Stimulated activated CD8-positive, alpha-beta memory T cell treated with anti-CD3 and anti-CD28 coated beads, Interleukin-2, amount 100 ng/mL, for 1 hour (primary cell): ENCODE measurements at regions not wholly inside any gene's neighbourhood (a gene's known extent, or its start where the extent isn't known, plus 50 kb on each side); places are given as distances from the start of the nearest gene placed in this dataset.

ENCODE experiments used
- DNase-seq, 2 donors: peaks; one replicate each; pipeline ENCODE4 v3.0.0-alpha.2; 2020; ENCODE audit warnings: low read depth in 2 of 2

- no peak for DNase-seq
Observed at GRCh38 chrX:39504850-39505259, 592.9 kb downstream of the BCOR start.

- DNase-seq, result no peak
Observed at GRCh38 chrX:39506131-39506530, 591.6 kb downstream of the BCOR start.

GRCh38 chrX:39507034-39507433 lies 590.7 kb downstream of the BCOR start:
- no peak for DNase-seq

GRCh38 chrX:39507617-39508299 lies 590.0 kb downstream of the BCOR start:
- DNase-seq, result no peak

GRCh38 chrX:39508300-39508692 lies 589.5 kb downstream of the BCOR start:
- no peak for DNase-seq

- DNase-seq, result no peak
Observed at GRCh38 chrX:39509157-39509556, 588.6 kb downstream of the BCOR start.

- no peak for DNase-seq
Observed at GRCh38 chrX:39513836-39514235, 583.9 kb downstream of the BCOR start.

- DNase-seq, result no peak
Observed at GRCh38 chrX:39514801-39515200, 583.0 kb downstream of the BCOR start.

GRCh38 chrX:39516427-39516841 lies 581.3 kb downstream of the BCOR start:
- no peak for DNase-seq

GRCh38 chrX:39518476-39519029 lies 579.2 kb downstream of the BCOR start:
- no peak for DNase-seq

- no peak for DNase-seq
Observed at GRCh38 chrX:39519030-39519488, 578.7 kb downstream of the BCOR start.

GRCh38 chrX:39519566-39520301 lies 578.0 kb downstream of the BCOR start:
- no peak for DNase-seq

- no peak for DNase-seq
Observed at GRCh38 chrX:39525758-39526157, 572.0 kb downstream of the BCOR start.

- no peak for DNase-seq
Observed at GRCh38 chrX:39527025-39527424, 570.7 kb downstream of the BCOR start.

- DNase-seq, result no peak
Observed at GRCh38 chrX:39528161-39528916, 569.4 kb downstream of the BCOR start.

- no peak for DNase-seq
Observed at GRCh38 chrX:39532761-39533160, 565.0 kb downstream of the BCOR start.

GRCh38 chrX:39534949-39535348 lies 562.8 kb downstream of the BCOR start:
- DNase-seq, result no peak

- DNase-seq, result no peak
Observed at GRCh38 chrX:39536211-39536610, 561.5 kb downstream of the BCOR start.

- no peak for DNase-seq
Observed at GRCh38 chrX:39541881-39542280, 555.9 kb downstream of the BCOR start.

- DNase-seq, result no peak
Observed at GRCh38 chrX:39542316-39542715, 555.4 kb downstream of the BCOR start.

- DNase-seq, result no peak
Observed at GRCh38 chrX:39550795-39551361, 546.9 kb downstream of the BCOR start.

GRCh38 chrX:39551762-39552161 lies 546.0 kb downstream of the BCOR start:
- no peak for DNase-seq
